NCI-H460 (cell line): ENCODE measurements at regions not wholly inside any gene's neighbourhood (a gene's known extent, or its start where the extent isn't known, plus 50 kb on each side); places are given as distances from the start of the nearest gene placed in this dataset.

ENCODE experiments used
- DNase-seq: peaks from one replicate; pipeline ENCODE4 v3.0.0-alpha.2; 2016; ENCODE audit warnings: low read depth; ENCODE audit errors: extremely low read depth
- small RNA-seq, 2 experiments: library from RNA; depleted of rRNA; stranded (forward); fragments of <200 nt; gene quantifications; one replicate each; pipeline ENCODE3, GENCODE V24; 2014

DNA sequence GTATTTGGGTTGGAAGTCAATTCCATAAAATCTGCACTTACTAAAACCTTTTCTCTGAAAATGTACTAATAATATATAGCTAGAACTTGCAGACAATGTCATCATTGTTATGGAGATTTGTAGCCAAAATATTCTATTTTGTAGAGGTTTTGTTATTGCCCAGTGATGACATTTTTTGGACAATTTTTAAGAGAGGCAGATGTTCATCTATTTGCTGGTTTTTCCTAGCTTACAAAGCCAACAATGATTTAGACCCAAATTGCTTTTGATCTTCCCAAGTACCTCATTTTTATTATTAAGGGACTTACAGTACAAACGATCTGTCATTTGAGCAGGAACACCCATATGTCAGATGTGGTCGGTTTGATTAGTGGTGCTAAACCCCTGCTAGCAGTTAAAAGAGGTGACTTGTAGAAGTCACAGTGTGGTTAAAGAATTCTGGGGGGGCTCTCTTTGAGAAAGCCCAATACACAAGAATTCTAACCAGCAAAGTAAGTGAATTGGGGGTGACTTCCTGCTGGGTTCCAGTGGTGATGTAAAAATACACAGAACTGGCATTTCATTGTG lies 136.2 kb downstream of the KIT start:
- no peak for DNase-seq

Small RNAs in the stretch of these regions (small RNA-seq; reads per million reads assigned to genes)
- 0 reads per million in 2 experiments for gene RPL38P3
